Activated CD4-positive, alpha-beta T cell treated with anti-CD3 and anti-CD28 coated beads, Interleukin-2, amount 50 U/mL, for 24 hours (primary cell): ENCODE measurements at regions not wholly inside any gene's neighbourhood (a gene's known extent, or its start where the extent isn't known, plus 50 kb on each side); places are given as distances from the start of the nearest gene placed in this dataset.
"Not testable (repeated sequence)": the region's sequence is repeated elsewhere in the genome, so short reads cannot be mapped to it uniquely, and the experiment has no call there.

Experiments used
- DNase-seq, 2 donors: peaks; one replicate each; pipeline ENCODE4 v3.0.0-alpha.2; 2020; ENCODE audit warnings: low read depth in 1 of 2, low spot score in 1 of 2

GRCh38 chr10:64103750-64104470 lies 582.7 kb downstream of the REEP3 start:
- no peak for DNase-seq

GRCh38 chr10:64109926-64110495 lies 588.8 kb downstream of the REEP3 start:
- no peak for DNase-seq

- no peak for DNase-seq
Measured at GRCh38 chr10:64112701-64113355, 591.6 kb downstream of the REEP3 start.

DNA sequence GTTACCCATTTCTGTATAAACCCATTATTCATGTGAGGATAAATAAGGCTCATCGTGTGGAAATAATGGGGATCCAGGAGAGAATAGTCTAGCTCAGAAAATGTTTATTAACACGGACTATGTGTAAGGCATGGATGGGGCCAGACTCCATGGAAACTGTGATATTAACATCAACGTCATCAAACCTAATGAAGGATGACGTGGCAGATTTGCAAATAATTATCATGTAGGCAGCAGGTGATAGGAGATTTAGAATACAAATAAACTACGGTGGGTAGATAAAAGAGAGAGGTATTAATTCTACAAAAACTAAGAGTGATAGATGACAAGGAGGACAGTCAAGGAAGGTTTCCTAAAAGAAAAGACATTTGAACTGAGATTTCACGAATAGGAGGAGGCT lies 592.2 kb downstream of the REEP3 start:
- DNase-seq, result no peak

- DNase-seq, result no peak
Measured at GRCh38 chr10:64113792-64114191, 592.6 kb downstream of the REEP3 start.

DNA sequence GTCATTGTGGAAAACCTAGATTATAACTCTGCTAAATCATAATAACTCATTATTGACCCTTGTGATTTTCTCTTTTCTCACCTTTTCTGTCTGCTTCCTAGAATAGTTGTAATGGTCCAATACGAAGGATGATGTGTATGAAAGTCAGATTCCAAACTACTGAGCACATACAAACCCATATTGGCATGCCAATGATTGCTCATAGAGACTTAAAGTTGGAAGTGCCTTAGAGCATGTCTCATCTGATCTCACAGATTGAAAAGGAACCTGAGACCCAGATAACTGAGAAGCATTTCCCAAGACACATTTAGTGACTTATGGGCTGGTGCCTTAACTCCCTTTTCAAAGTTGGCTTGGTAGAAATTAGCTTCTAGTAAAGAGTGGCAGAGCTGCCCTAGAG lies 594.3 kb downstream of the REEP3 start:
- DNase-seq, result no peak

DNA sequence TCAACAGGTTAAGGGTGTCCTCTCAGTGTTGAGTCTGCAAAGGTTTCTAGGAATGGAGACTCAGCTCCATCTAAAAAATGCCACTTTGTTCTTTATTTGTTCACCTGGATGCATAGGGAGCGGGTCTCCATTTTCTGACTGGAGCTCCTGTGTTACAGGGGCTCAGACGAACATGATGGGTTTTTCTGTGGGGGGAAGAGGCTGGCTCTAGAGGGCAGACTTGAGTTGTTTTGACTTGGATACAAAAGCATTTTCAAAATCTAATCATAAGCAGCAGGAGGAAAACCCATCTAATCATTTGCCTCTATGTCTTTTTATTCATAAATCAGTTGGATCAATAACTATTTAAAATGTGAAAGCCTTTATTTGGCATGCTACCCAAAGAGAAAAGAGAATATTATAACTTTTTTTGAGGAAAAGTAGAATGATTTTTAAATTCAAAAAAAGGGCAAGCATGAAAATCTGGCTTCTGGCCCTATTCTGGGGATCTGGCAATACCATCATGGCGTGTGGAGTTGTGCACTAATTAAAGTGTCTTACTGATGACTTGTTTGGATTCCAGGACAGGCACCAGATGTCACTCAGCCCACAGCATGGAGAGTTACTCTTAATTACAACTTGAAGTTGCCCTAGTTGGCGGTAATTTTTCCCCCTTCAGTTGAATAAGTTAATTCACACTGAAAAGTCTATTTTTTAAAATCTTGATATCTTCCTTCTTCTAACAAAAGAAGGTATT lies 594.9 kb downstream of the REEP3 start:
- DNase-seq, result no peak

DNA sequence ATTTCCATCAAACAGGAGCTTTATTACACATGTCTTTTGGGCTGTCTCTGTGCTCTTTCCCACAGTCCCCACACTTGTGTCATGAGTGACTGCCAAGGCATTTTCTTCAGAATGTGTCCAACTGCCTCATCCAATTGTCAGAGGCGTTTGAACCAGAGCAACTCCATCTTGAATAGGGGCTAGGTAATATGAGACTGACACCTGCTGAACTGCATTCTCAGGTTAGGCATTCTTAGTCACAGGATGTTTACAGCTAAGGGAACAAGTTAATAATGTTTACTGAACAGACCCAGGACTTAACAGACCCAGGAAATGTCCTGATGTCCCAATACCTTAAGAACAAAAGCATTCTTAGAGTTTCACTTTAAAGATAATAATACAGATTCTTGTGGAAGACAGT lies 595.5 kb downstream of the REEP3 start:
- DNase-seq, result no peak

GRCh38 chr10:64118736-64119135 lies 597.5 kb downstream of the REEP3 start:
- no peak for DNase-seq

- DNase-seq, result not testable (repeated sequence)
Measured at GRCh38 chr10:64120301-64120980, 599.2 kb downstream of the REEP3 start.

DNA sequence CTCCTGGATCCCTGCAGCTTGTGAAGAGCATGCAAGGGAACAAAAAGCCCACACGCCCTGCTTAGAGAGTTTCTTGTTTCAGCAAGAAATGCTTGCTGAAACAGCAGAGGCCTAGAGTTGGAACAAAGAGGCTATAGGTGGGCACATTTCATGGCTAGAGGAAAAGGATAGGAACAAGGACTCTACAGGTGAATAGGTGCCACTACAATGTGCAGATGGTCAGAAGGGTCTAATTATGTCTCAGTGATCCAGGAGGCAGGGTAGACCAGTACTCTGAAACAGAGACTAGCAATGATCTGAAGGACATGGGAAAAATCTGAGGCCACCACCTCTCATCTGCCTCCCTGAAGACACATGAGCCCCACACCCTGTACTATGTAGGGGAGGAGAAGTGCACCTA lies 609.0 kb downstream of the REEP3 start:
- no peak for DNase-seq

DNA sequence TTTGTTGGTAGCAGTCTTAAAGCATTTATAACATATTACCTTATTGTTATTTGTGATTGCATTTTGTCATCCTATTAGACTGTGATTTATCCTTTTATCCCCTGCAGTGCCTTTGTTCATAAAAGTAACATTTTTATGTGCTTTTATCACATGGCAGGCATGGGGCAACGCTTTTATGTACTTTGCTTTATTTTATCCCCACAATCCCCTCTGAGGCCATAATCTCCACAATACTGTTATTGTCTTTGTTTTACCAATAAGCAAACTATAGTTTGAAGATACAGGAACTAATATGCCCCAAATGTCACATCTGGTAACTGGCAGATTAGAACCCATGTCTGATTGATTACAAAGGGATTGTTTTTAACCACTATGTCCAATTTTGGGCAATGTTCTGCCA lies 613.5 kb downstream of the REEP3 start:
- DNase-seq, result no peak

GRCh38 chr10:64142395-64142794 lies 621.2 kb downstream of the REEP3 start:
- no peak for DNase-seq

- DNase-seq, result no peak
Measured at GRCh38 chr10:64148607-64149006, 627.4 kb downstream of the REEP3 start.

- DNase-seq, result no peak
Measured at GRCh38 chr10:64156166-64156565, 635.0 kb downstream of the REEP3 start.

GRCh38 chr10:64158551-64158950 lies 637.4 kb downstream of the REEP3 start:
- DNase-seq, result no peak

DNA sequence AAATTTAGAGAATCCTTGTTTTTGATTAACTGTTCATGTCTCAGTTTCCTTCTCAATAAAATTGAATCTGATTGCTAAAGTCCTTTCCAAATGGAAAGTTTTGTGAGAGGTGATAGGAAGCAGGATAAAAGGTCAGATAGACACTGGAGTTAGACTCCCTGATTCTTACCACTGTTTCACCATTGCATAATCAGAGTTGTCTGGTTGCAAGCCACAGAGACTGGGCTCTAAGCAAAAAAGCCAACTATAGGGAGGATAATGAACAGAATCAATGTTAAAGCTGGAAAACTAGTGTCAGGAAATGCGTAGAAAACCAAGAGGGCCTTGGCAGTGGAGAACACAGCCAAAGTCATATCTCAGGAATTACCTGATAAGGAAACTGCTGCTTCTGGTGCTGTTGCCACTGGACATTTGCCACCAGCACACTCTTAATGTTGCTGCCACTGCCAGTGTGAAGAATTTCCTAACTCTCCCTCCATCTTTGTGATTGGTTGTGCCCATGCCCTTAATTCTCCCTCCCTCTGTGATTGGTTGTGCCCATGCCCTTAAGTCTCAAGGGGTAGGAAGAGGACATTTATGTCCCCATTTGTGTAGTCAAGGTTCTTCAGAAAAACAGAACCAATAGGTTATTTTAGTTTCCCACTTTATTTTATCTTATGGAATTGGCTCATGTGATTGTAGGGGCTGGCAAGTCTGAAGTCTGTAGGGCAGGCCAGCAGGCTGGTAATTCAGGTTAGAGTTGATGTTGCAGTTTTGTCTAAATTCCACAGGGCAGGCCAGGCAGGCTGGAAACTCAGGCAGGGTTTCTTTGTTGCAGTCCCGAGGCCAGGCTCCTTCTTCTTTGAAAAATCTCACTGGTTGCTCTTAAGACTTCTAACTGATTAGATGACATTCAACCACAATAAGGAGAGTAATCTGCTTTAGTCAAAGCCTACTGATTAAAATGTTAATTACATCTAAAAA lies 639.0 kb downstream of the REEP3 start:
- no peak for DNase-seq

DNA sequence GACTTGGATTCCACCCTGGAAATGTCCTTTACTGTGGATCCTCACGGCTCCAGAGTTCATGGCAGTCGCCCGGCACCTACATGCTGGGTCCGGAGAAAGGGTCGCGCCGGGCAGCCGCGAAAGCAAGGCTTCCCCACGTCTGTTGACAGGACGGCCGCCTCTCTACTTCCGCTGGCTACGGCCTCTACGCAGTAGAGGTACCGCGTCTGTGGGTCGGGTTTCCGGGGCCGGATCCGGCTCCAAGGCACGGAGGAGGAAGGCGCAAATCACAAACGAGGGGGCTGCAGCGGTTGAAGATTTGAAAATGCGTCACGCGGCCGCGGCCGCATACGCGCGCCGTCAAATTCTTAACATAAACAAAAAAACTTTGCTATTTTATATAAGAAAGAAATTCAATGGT lies 649.6 kb downstream of the REEP3 start:
- DNase-seq, result no peak

GRCh38 chr10:64173826-64174225 lies 652.6 kb downstream of the REEP3 start:
- DNase-seq, result no peak

DNA sequence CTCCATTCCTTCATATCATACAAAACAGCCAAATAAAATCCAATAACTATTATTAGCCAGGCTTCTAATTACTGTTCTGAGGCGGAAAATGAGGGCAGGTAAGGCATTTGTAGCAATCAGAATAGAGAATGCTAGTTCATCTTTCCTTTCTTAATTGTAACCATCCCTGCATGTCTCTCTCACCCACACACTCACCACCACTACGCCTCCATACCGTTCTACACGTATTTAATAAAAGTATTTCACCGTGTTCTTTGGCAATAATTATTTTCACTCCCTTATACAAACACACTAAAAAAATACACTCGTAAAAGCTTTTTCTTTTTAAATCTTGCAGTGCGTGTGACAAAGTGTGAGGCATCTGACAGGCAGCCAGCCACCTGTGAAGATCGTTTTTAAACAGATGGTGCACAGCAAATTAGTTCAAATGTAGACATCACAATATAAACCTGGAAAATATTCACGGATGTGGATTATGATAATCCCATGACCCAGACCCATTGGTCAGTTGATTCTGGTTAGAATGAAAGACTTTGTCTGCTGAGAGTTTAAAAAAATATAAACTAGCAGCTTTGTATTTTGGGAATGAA lies 653.6 kb downstream of the REEP3 start:
- DNase-seq, result no peak
